Glutamatergic neuron (in vitro differentiated cells): ENCODE measurements at regions not wholly inside any gene's neighbourhood (a gene's known extent, or its start where the extent isn't known, plus 50 kb on each side); places are given as distances from the start of the nearest gene placed in this dataset.

Experiments
- DNase-seq: peaks from one replicate; pipeline ENCODE4 v3.0.0; 2022
- H3K27ac Mint-ChIP-seq: one replicate; pipeline ENCODE4 v1.8.0; 2020; ENCODE audit warnings: mild to moderate bottlenecking, mixed read lengths, inconsistent platforms; ENCODE audit not compliant: unreplicated experiment
- H3K27me3 Mint-ChIP-seq: one replicate; pipeline ENCODE4 v1.8.0; 2020; ENCODE audit warnings: mild to moderate bottlenecking, moderate library complexity, mixed read lengths, inconsistent platforms; ENCODE audit not compliant: unreplicated experiment
- H3K36me3 Mint-ChIP-seq: one replicate; pipeline ENCODE4 v1.8.0; 2020; ENCODE audit warnings: mild to moderate bottlenecking, mixed read lengths, inconsistent platforms; ENCODE audit not compliant: unreplicated experiment
- H3K4me1 Mint-ChIP-seq: one replicate; pipeline ENCODE4 v1.8.0; 2020; ENCODE audit warnings: mild to moderate bottlenecking, low read depth, mixed read lengths, inconsistent platforms; ENCODE audit not compliant: unreplicated experiment
- H3K4me3 Mint-ChIP-seq: one replicate; pipeline ENCODE4 v1.8.0; 2020; ENCODE audit warnings: mild to moderate bottlenecking, mixed read lengths, inconsistent platforms; ENCODE audit not compliant: unreplicated experiment
- H3K9me3 Mint-ChIP-seq: one replicate; pipeline ENCODE4 v1.8.0; 2020; ENCODE audit warnings: mild to moderate bottlenecking, moderate library complexity, mixed read lengths, inconsistent platforms; ENCODE audit not compliant: unreplicated experiment
- TF ChIP-seq, protein P1 (sequence below): fragments of 200-600 bp; sonication (generic); IDR thresholded peaks from one replicate; pipeline ENCODE4 v1.5.0; 2021; ENCODE audit not compliant: partially characterized antibody, unreplicated experiment

DNA sequence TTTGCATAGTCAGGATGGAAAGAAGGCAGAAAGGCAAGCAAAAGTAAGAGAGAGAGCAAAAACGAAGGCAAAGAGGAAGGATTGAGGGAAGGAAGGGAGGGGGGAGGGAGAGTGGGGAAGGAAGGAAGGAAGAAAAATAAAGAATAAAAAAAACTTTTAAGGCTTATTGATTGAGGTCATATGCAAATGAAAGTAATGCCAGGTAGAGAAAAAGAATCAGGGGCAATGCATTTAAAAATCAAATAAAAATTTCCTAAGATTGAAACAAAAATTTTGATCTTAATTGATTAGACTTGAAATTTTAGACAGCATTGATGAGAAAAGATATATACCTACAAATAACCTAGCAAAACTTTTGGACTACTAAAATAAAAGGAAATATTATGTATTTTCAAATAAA is 153.9 kb upstream of the KIF2B start:
- H3K36me3 Mint-ChIP-seq = no peaks in the 10 kb centered on the region
- no peak overlapping the region for H3K4me3 Mint-ChIP-seq
- DNase-seq = no peak
- TF ChIP-seq, protein P1, sequence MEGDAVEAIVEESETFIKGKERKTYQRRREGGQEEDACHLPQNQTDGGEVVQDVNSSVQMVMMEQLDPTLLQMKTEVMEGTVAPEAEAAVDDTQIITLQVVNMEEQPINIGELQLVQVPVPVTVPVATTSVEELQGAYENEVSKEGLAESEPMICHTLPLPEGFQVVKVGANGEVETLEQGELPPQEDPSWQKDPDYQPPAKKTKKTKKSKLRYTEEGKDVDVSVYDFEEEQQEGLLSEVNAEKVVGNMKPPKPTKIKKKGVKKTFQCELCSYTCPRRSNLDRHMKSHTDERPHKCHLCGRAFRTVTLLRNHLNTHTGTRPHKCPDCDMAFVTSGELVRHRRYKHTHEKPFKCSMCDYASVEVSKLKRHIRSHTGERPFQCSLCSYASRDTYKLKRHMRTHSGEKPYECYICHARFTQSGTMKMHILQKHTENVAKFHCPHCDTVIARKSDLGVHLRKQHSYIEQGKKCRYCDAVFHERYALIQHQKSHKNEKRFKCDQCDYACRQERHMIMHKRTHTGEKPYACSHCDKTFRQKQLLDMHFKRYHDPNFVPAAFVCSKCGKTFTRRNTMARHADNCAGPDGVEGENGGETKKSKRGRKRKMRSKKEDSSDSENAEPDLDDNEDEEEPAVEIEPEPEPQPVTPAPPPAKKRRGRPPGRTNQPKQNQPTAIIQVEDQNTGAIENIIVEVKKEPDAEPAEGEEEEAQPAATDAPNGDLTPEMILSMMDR = no peak
- H3K4me1 Mint-ChIP-seq = no peaks in the 10 kb centered on the region
- H3K9me3 Mint-ChIP-seq = peaks cover 3% of the 10 kb centered on the region
- no peaks in the 10 kb centered on the region for H3K27me3 Mint-ChIP-seq
- no peak overlapping the region for H3K27ac Mint-ChIP-seq

DNA sequence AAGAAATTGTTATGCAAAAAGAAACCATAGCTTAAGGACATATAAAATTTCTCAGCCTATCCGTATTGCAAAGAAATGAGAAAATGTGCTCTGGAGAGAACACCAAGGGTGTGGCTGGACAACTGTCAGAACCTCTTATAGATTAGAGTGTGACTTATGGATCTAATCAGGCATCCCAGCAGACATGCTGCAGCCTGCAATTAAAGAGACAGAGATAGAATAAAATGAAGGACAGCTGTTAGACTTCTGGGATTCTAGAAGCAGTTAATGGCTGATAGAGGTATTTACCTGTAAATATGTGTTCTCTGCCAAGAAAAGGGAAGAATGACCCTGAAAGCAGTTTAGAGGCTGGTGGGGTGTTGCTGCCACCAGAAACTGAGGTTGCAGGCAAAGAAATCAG is 160.1 kb upstream of the KIF2B start:
- H3K27me3 Mint-ChIP-seq = no peaks in the 10 kb centered on the region
- TF ChIP-seq, protein P1 = no peak
- no peak overlapping the region for H3K4me3 Mint-ChIP-seq
- H3K36me3 Mint-ChIP-seq = no peaks in the 10 kb centered on the region
- H3K27ac Mint-ChIP-seq = no peak overlapping the region
- H3K9me3 Mint-ChIP-seq = peaks cover 2% of the 10 kb centered on the region
- no peak for DNase-seq
- H3K4me1 Mint-ChIP-seq = peaks cover 2% of the 10 kb centered on the region

DNA sequence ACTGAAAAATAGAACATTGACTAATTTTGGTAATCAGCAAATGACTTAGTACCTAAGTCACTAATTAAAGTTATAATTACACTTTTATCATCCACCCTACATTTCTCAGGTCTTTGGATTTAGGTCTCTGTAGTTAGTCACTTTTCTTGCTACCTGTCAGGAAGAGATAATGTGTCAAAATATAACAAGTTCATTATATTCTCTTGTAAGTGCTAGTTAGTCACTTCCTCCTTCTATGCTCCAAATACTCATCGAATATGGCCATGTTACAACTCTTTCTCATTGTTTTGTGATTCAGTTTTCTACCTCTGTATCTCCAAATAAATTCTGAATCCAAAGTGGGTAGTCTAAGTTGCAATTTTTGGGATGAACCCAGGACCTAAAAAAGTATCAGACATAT is 163.5 kb upstream of the KIF2B start:
- DNase-seq = no peak
- Mint-ChIP-seq H3K27me3 (no peaks in the 10 kb centered on the region), H3K4me1 (peaks cover 2% of the 10 kb centered on the region), H3K27ac (no peak overlapping the region), H3K4me3 (no peak overlapping the region), H3K36me3 (no peaks in the 10 kb centered on the region), H3K9me3 (no peaks in the 10 kb centered on the region)
- TF ChIP-seq, protein P1 = no peak

DNA sequence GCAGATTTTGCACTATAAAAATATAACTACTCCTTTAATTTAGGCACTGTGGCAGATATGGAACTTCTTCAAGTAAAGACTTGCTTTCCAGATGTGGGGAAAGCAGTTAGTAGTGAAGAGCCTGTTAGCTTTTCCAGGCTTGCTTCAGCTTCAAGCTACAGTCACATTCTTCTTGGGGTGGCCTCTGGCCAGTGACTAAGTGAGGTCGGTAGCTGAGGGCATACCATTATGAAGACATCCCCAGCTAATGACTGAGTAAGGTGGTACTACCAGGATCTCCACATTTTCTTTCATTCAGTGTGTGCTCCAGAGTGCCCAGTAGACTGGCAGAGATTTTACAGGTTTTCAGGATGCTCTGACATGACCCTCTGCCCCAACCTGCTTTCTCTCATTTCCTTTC is 167.1 kb upstream of the KIF2B start:
- Mint-ChIP-seq H3K4me1 (no peaks in the 10 kb centered on the region), H3K36me3 (no peaks in the 10 kb centered on the region), H3K27ac (no peak overlapping the region)

DNA sequence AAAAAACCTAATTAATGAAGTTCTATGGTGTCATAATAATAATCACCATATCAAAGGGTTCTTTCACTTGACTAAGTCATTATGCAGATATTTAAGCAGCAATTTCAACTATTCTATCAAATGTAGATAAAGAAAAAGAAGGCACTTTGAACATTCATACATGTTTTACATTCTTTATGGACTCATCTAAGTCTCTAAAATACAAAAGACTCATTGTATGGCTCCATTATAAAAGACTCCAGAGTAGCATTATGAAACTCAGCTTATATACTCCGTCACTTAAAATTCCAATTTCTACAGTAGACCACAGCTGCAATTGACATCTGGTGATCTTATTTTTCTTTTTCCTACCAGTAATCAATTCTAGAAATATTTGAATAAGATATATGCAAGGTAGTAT is 173.5 kb upstream of the KIF2B start:
- Mint-ChIP-seq H3K9me3 (no peaks in the 10 kb centered on the region), H3K36me3 (no peaks in the 10 kb centered on the region), H3K4me3 (no peak overlapping the region), H3K27me3 (peaks cover 3% of the 10 kb centered on the region), H3K27ac (no peak overlapping the region), H3K4me1 (no peaks in the 10 kb centered on the region)
- TF ChIP-seq, protein P1 = no peak
- no peak for DNase-seq

More for the DNA sequence above, 167.1 kb upstream of the KIF2B start:
- no peak for DNase-seq
- TF ChIP-seq, protein P1 = no peak
- no peaks in the 10 kb centered on the region for H3K27me3 Mint-ChIP-seq
- no peak overlapping the region for H3K4me3 Mint-ChIP-seq
- H3K9me3 Mint-ChIP-seq = no peaks in the 10 kb centered on the region
